Nephron progenitor cell (in vitro differentiated cells): ENCODE measurements at regions not wholly inside any gene's neighbourhood (a gene's known extent, or its start where the extent isn't known, plus 50 kb on each side); places are given as distances from the start of the nearest gene placed in this dataset.

Experiments used
- DNase-seq: peaks from one replicate; pipeline ENCODE4 v3.0.0; 2021
- H3K27ac Mint-ChIP-seq: 2 replicates; pipeline ENCODE4 v1.8.0; 2021; ENCODE audit warnings: mild to moderate bottlenecking, moderate library complexity, mixed read lengths
- H3K27me3 Mint-ChIP-seq: 2 replicates; pipeline ENCODE4 v1.8.0; 2021; ENCODE audit warnings: mild to moderate bottlenecking, low read depth, mixed read lengths; ENCODE audit not compliant: poor library complexity
- H3K36me3 Mint-ChIP-seq: 2 replicates; pipeline ENCODE4 v1.8.0; 2021; ENCODE audit warnings: low read depth, mixed read lengths
- H3K4me1 Mint-ChIP-seq: 2 replicates; pipeline ENCODE4 v1.8.0; 2021; ENCODE audit warnings: mixed read lengths
- H3K4me3 Mint-ChIP-seq: 2 replicates; pipeline ENCODE4 v1.8.0; 2021; ENCODE audit warnings: mild to moderate bottlenecking, moderate library complexity, mixed read lengths
- H3K9me3 Mint-ChIP-seq: 2 replicates; pipeline ENCODE4 v1.8.0; 2021; ENCODE audit warnings: mild to moderate bottlenecking, moderate library complexity, mixed read lengths
- TF ChIP-seq, protein P1 (sequence below): fragments of 200-600 bp; sonication (generic); IDR thresholded peaks from 2 replicates; pipeline ENCODE4 v1.5.0; 2021; ENCODE audit warnings: antibody characterized with exemption

DNA sequence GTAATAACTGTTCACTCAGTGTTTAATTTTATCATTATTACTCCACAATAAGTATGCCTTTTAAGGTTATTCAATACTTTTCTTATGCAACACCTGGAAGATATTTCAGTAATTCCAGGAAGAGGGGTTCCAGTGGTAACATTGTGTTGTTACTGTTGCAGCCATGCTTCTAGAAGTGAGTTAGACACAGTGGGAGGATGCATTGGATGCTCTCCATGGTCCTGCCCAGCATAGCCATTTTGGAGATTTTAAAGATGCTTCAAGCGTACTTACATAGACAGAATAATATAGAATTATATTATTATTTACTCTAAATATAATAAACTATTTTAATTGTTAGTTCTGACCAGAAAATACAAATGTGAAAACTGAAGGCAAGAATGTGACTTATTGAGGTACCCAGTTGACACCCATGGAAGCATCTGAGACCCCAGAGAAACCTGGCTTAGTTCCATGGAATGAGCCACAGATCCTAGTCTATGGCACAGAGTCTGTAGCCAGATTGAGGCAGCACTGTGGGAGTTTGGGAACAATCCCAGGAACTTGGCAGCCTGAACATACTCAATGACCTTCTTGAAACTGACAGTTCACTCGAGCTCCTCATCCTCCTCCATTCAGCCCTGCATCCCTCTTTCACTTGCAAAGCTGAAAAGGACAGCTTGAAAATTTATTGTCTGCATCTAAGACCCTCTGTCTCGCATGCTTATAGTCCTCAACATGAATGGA lies 190.1 kb upstream of the HS3ST4 start:
- Mint-ChIP-seq H3K27me3 (peaks cover 6% of the 10 kb centered on the region), H3K9me3 (no peaks in the 10 kb centered on the region), H3K36me3 (no peaks in the 10 kb centered on the region), H3K4me1 (no peaks in the 10 kb centered on the region), H3K4me3 (no peak overlapping the region), H3K27ac (no peak overlapping the region)
- DNase-seq, result peak; percentile 18
- TF ChIP-seq, protein P1, sequence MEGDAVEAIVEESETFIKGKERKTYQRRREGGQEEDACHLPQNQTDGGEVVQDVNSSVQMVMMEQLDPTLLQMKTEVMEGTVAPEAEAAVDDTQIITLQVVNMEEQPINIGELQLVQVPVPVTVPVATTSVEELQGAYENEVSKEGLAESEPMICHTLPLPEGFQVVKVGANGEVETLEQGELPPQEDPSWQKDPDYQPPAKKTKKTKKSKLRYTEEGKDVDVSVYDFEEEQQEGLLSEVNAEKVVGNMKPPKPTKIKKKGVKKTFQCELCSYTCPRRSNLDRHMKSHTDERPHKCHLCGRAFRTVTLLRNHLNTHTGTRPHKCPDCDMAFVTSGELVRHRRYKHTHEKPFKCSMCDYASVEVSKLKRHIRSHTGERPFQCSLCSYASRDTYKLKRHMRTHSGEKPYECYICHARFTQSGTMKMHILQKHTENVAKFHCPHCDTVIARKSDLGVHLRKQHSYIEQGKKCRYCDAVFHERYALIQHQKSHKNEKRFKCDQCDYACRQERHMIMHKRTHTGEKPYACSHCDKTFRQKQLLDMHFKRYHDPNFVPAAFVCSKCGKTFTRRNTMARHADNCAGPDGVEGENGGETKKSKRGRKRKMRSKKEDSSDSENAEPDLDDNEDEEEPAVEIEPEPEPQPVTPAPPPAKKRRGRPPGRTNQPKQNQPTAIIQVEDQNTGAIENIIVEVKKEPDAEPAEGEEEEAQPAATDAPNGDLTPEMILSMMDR, result no peak

DNA sequence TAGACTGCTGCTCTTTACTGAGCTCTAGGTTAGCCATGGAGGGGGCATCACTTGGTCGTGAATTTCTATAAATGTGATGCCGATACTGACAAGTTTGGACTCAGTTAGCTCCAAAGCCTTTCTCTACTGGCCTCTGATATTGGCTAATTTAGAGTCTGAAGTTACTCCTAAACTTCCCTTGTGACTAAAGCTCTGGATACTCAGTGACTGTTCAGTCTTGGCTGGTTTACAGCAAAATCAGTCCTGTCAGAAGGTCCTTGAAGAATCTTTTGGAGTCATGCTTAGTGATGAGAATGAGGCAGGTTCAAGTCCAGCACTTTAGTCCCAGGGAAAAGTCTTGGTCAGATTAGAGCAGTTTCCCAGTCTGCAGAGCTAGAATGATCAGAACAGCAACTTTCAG lies 197.5 kb upstream of the HS3ST4 start:
- peaks cover 21% of the 10 kb centered on the region for H3K9me3 Mint-ChIP-seq
- H3K4me1 Mint-ChIP-seq, result no peaks in the 10 kb centered on the region
- no peak overlapping the region for H3K27ac Mint-ChIP-seq
- no peaks in the 10 kb centered on the region for H3K36me3 Mint-ChIP-seq
- H3K27me3 Mint-ChIP-seq, result peaks cover 4% of the 10 kb centered on the region
- H3K4me3 Mint-ChIP-seq, result no peak overlapping the region
- DNase-seq, result no peak
- TF ChIP-seq, protein P1, result no peak

DNA sequence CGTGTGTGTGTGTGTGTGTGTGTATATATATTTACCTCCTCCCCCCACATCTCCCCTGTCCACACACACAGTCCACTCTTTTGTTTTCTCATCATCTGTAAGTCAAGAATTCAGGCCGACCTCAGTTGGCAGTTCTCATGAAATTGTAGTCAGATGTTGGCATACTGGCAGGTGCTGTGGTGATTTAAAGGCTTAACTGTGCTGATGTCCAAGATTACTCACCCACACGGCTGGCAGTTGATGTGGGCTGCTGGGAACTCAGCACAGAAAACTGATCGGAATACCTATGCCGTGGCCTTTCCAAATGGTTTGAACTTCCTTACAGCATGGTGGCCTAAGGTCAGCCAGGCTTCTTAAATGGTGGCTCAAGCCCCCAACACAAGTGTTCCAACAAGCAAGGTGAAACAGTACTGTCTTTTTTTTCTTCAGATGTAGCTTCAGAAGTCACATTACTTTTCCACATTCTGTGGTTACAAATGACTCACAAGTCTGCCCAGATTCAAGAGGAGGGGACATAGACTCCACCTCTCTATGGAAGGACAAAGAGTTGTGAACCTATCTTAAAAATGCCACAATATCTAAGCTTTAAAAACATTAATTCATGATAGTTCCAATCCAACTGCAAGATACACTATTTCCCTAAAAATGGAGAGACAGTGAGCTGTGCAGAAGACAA lies 198.5 kb upstream of the HS3ST4 start:
- peaks cover 4% of the 10 kb centered on the region for H3K27me3 Mint-ChIP-seq
- TF ChIP-seq, protein P1, result no peak

DNA sequence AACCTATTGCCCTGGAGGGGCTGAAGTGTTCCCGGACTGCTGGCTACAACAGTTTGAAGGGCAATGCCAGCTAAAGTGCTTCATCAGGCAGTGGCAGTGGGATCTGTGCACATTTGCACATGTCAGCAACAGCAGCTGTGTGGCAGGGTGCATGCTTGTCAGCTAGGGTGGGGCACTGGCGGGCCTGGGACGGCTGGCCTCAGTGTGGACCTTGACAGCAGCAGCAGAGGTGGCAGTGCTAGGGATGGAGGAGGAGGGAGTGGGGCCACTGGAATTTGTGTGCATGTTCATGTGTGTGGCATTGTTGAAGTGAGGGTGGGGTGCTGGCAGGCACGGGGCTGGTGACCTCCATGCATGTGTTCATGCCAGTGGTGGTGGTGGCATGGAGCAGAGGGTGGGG lies 203.3 kb upstream of the HS3ST4 start:
- Mint-ChIP-seq H3K4me1 (no peaks in the 10 kb centered on the region), H3K9me3 (peaks cover 59% of the 10 kb centered on the region), H3K36me3 (no peaks in the 10 kb centered on the region), H3K4me3 (no peak overlapping the region), H3K27me3 (peaks cover 6% of the 10 kb centered on the region), H3K27ac (no peak overlapping the region)
- TF ChIP-seq, protein P1, result no peak
- DNase-seq, result no peak

More for the DNA sequence above, 198.5 kb upstream of the HS3ST4 start:
- Mint-ChIP-seq H3K36me3 (no peaks in the 10 kb centered on the region), H3K4me3 (no peak overlapping the region), H3K27ac (no peak overlapping the region), H3K9me3 (peaks cover 21% of the 10 kb centered on the region), H3K4me1 (no peaks in the 10 kb centered on the region)
- no peak for DNase-seq

DNA sequence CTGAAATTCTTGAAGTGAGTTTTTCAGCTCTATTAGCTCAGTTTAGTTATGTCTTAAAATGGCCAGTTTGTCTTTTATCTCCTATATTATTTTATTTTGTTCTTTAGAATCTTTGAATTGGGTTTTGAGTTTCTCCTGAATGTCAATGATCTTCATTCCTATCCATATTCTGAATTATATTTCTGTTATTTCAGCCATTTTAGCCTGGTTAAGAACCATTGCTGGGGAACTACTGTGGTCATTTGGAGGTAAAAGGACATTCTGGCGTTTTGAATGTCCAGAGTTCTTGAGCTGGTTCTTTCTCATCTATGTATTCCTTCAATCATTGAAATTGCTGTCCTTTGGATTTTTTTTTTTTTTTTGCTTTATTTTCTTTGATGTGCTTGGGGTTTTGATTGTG lies 203.9 kb upstream of the HS3ST4 start:
- Mint-ChIP-seq H3K27ac (no peak overlapping the region), H3K36me3 (no peaks in the 10 kb centered on the region), H3K9me3 (peaks cover 59% of the 10 kb centered on the region), H3K4me1 (no peaks in the 10 kb centered on the region), H3K4me3 (no peak overlapping the region), H3K27me3 (peaks cover 6% of the 10 kb centered on the region)
- TF ChIP-seq, protein P1, result no peak
- DNase-seq, result no peak
